HG02885 (cell line): ENCODE measurements at regions not wholly inside any gene's neighbourhood (a gene's known extent, or its start where the extent isn't known, plus 50 kb on each side); places are given as distances from the start of the nearest gene placed in this dataset.

ENCODE experiments used
- ATAC-seq: cut with Tn5 transposase; IDR thresholded peaks from one replicate; pipeline ENCODE4 v1.9.1; 2021; ENCODE audit warnings: mild to moderate bottlenecking; ENCODE audit not compliant: unreplicated experiment, poor library complexity

DNA sequence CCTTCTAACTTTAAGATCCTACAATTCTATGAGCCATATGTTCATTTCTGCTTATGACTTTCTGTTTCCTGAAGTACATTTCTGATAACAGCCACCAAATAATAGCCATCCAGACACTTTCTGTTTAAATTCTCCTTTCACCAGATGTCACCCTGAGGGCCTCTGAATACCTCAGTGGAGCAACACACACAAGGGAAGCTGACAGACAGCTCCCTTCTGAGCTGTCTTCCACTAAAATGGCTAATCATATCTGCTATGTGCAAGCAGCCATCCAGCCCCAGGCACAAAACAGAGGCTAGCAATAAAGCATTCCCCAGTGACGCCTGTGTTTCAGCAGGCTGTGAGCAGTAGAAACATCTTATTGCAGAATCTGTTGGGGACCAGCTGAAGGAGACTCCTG, 666.6 kb upstream of the UBE2E2 start:
- ATAC-seq: no peak

- no peak for ATAC-seq
These were observed 665.6 kb upstream of the UBE2E2 start for GRCh38 chr3:22537560-22537959.

DNA sequence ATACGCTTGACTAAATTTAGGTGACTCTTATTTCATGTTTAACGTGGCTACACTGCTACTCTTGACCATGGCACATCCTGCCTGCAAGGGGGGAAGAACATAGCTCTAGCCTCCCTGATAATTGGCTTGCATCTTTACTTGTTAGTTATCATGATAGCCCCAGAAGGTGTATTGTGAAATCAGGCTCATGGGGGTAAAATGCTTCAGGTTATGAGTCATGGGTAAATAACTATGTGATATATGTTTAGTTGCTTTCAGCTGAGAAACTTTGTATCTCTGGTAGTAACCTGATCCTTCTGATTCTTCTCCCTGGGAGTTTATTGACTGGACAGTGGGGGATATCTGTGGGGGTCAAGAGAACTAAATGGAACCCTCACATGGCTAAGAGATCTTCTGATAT, 660.8 kb upstream of the UBE2E2 start:
- no peak for ATAC-seq

GRCh38 chr3:22555753-22556435, 647.2 kb upstream of the UBE2E2 start:
- ATAC-seq: no peak

DNA sequence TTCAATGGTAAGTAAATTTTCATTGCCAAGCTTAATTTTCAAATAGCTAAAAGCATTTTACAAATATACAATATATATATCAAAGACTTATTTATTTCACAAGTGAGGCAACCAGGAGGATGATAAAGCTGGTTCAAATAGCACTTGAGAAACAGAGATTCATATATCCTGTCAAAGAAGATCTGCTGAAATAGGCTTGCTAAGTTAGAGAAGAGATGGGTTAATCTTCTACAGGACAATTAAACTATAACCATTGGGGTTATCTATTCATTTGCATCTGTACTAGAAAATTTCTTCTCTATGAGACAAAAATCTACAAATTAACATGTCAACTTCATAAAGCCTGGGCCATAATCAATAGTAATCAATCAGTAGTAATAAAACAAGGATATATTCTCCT, 637.7 kb upstream of the UBE2E2 start:
- no peak for ATAC-seq

DNA sequence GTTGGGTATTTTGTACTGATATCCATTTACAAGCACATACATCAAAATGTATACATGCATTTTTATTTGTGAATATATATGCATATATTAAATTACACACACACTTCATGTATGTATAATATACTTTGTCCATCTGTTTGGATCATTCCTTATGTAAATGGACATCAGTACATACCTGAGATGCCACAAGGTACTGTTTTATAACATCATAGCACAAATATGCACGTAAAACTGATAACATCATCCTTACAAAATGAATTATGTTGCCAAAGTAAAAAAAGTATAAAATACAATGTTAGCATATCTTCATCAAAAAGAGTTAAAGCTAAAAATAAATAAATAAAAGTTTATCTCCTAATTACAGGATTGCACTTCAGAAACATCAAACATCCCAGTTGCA, 634.8 kb upstream of the UBE2E2 start:
- no peak for ATAC-seq

DNA sequence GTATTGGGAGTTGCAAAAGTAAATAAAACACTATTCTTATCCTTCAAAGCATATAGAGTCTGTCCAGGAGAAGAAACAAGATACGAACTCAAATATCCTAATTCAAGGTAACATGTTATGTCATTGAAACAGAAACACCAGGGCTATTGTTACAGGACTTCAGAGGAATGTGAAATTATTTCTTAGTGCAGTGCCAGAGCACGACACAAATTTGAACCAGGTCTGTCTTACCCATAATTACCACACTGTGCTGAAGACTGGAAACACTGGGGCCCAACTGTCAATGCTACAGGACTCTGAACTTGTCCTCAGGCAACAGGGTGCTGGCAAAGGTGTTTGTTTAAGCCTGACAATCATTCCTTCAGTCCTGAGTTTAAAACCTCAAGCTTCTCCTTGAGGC, 633.6 kb upstream of the UBE2E2 start:
- no peak for ATAC-seq

DNA sequence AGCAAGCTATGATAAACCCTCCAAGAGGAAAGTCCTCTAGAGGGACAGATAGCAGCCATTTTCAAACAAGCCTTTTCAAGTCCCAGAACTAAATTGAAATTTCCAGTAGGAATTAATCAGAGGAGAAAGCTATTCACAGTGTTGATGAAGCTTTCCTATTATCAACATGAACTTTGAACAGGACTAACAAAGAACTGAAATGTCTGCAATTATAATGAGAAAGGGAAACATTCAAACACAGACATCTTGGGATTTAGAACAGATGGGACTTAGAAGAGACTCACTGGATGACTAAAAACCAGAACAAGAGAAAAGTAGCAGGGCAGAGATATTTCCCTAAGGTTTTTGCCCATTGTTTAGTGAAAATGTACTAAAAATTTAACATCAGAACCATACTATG, 622.1 kb upstream of the UBE2E2 start:
- no peak for ATAC-seq

DNA sequence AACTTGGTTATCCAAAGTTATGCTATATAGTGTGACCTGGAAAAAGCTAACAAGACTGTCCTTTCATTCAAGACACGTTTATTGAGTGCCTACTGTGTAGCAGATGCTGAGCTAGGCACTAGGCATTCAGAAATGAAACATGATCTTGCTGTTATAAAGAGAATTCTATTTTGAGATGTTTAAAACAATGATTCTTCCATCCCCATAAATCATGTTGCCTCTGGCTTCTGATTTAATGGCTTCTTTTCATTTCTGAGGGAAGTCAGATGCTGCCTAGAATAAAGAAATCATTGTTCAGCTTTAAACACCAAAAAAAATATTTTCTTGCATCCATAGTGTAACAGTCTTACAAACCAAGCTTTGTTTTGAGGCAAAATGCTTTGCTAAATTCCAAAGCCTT, 620.9 kb upstream of the UBE2E2 start:
- no peak for ATAC-seq

GRCh38 chr3:22585504-22585903, 617.6 kb upstream of the UBE2E2 start:
- ATAC-seq: no peak

GRCh38 chr3:22585911-22586310, 617.2 kb upstream of the UBE2E2 start:
- no peak for ATAC-seq

DNA sequence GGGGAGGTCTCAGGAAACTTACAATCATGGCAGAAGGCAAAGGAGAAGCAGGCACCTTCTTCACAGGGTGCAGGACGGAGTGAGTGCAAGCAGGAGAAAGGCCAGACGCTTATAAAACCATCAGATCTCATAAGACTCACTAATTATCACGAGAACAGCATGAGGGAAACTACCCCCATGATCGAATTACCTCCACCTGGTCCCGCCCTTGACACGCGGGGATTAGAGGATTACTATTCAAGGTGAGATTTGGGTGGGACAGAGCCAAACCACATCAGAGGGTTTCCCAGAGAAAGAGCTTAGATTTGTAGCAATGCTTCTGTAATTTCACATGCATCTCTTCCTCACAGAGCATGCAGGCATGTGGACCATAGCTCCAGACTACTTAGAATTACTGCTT, 615.7 kb upstream of the UBE2E2 start:
- ATAC-seq: no peak

GRCh38 chr3:22593638-22594037, 609.5 kb upstream of the UBE2E2 start:
- ATAC-seq: no peak

- no peak for ATAC-seq
These were observed 608.1 kb upstream of the UBE2E2 start for GRCh38 chr3:22594990-22595389.

- ATAC-seq: no peak
These were observed 596.7 kb upstream of the UBE2E2 start for GRCh38 chr3:22606461-22606860.

- no peak for ATAC-seq
These were observed 596.2 kb upstream of the UBE2E2 start for GRCh38 chr3:22606938-22607337.

GRCh38 chr3:22608093-22608492, 595.0 kb upstream of the UBE2E2 start:
- ATAC-seq: no peak

GRCh38 chr3:22608721-22609120, 594.4 kb upstream of the UBE2E2 start:
- ATAC-seq: no peak

- ATAC-seq: no peak
These were observed 594.0 kb upstream of the UBE2E2 start for GRCh38 chr3:22609139-22609538.

DNA sequence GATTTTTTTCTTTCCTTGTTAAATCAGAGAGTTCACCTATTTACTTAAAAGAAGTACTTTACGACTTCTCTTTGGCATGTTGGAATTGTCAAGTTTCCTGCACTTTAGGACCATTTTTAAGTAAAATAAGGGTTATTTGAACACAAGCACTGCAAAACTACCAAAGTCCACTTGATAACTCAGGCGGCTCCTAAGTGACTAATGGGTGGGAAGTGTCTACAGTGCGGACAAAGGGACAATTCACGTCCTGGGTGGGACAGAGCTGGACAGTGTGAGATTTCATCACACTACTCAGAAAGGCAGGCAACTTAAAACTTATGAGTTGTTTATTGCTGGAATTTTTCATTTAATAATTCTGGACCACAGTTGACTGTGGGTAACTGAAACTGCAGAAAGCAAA, 590.2 kb upstream of the UBE2E2 start:
- ATAC-seq: no peak

DNA sequence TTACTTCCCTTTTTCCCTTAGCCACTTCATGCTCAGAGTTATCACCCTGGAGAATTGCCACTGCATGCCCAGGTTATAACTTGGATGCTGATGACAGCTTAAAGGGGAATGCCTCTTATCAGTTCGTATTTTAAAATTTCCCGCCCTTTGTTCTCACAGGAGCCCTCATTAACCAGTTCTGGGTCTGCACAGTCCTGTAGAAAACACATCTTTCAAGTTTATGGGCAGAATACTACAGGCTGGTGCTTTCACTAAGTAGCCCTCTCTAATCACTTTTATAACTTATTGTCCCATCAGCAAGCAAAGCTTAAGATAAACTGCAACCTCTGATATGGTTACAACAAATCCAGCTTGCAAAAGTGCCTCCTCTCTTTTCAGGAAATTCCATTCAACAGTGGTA, 587.3 kb upstream of the UBE2E2 start:
- ATAC-seq: no peak

DNA sequence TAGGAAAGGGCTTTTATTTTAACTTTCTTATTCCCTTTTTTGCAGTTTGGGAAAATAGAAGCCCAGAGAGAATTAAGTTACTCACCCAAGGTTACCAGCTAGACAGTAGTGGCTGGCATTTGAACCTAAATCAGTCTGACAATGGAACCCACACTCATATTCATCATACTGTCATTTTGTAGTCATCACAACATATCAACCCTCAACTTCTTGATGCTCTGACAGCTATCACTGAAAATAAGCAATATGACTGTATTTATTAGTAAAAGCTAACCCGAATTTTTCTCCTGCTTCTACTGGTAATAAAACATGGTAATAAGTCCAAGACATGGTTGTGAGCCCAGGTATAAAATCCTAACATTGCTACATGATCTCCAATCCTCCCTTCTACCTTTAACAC, 585.8 kb upstream of the UBE2E2 start:
- ATAC-seq: no peak

DNA sequence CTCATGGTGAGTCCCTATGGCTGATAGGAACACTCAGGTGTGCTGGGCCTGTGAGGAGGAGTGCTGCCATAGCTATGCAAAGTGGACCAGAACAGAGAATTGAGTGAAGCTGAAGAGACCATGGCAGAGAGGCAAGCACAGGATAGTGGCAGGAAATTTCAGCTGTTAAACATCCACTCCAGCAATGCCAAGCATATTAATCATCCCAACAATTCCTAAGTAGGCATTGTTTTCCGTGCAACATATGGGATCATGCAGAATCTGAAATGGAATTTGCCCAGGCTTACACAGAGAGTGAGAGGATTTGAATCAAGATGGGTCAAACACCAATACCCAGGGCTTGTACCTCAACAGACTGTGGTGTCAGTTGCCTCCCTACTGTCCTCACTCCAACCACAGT, 582.6 kb upstream of the UBE2E2 start:
- no peak for ATAC-seq
